Psoas muscle (tissue), 7 donors: ENCODE measurements at regions not wholly inside any gene's neighbourhood (a gene's known extent, or its start where the extent isn't known, plus 50 kb on each side); places are given as distances from the start of the nearest gene placed in this dataset.

Experiments
- ATAC-seq, 4 donors: fragments of 200-7000 bp; cut with Tn5 transposase; one replicate each; pipeline ENCODE4 v1.9.1; 2020; ENCODE audit warnings: moderate library complexity in 3 of 4, mild to moderate bottlenecking in 2 of 4
- DNase-seq, 2 donors: peaks; one replicate each; pipeline ENCODE4 v3.0.0-alpha.2; 2020
- H3K27ac ChIP-seq: fragments of 200-600 bp; one replicate; pipeline ENCODE4 v1.8.0; 2022
- H3K27me3 ChIP-seq, 3 donors: fragments of 200-600 bp in 1 of 3; one replicate each; pipeline versions ENCODE4 v1.6.1 to v1.8.0; 2013 to 2022; ENCODE audit warnings: low read length in 2 of 3, mild to moderate bottlenecking in 2 of 3, moderate library complexity in 1 of 3; ENCODE audit not compliant: insufficient read depth in 3 of 3
- H3K36me3 ChIP-seq, 2 donors: fragments of 200-600 bp in 1 of 2; one replicate each; pipeline versions ENCODE4 v1.6.1 to v1.8.0; 2013 to 2022; ENCODE audit warnings: low read depth in 1 of 2, mild to moderate bottlenecking in 1 of 2, moderate library complexity in 1 of 2; ENCODE audit not compliant: insufficient read depth in 1 of 2
- H3K4me1 ChIP-seq: fragments of 200-600 bp; one replicate; pipeline ENCODE4 v1.8.0; 2022
- H3K4me3 ChIP-seq: fragments of 200-600 bp; one replicate; pipeline ENCODE4 v1.8.0; 2022; ENCODE audit warnings: mild to moderate bottlenecking
- H3K9me3 ChIP-seq: fragments of 200-600 bp; one replicate; pipeline ENCODE4 v1.8.0; 2022
- CTCF ChIP-seq: fragments of 200-600 bp; IDR thresholded peaks from one replicate; pipeline ENCODE4 v1.8.0; 2022; ENCODE audit warnings: antibody characterized with exemption
- WGBS, 3 donors: extraction: QIAGEN DNeasy Blood & Tissue Kit; methylation state at CpG; one replicate each; pipeline versions ENCODE4 v1.1.6 to v1.1.7; 2013; 5-methylcytosine and 5-hydroxymethylcytosine counted together
- intact Hi-C, 2 donors: fragments of 100-400 bp; cut with DNase I; formaldehyde crosslinking; loops; one replicate each; pipeline versions ENCODE4 v1.11.0 to v1.14.2; 2022
- donor health status: healthy with polysubstance abuse.
- donor health status: DM: no; HTN: no; CAD: no; lungs with moderate emphysema.
- donor health status: Bipolar disorder and iron deficiency.
- donor health status: healthy.
- donor health status: DM: yes; HTN: yes; CAD: no.
- donor health status: DM: no; HTN: no; CAD: no.
- donor health status: DM: yes; HTN: yes; CAD: no.

- no peak for DNase-seq
- intact Hi-C loops = no loop called here
- 27 to 45% (median 31%) methylated on average over 3 of the region's 3 CpGs for WGBS, 3 donors
- no peak overlapping the region for H3K4me3 ChIP-seq
- H3K4me1 ChIP-seq = no peaks in the 10 kb centered on the region
- no peaks in the 10 kb centered on the region for H3K9me3 ChIP-seq
- H3K36me3 ChIP-seq = no peaks in the 10 kb centered on the region
- H3K27ac ChIP-seq = no peak overlapping the region
- TF ChIP-seq CTCF = no peak
- no peaks in the 10 kb centered on the region for H3K27me3 ChIP-seq
- ATAC-seq = no peak
Observed at GRCh38 chr16:65185241-65185778, 63.4 kb upstream of the CDH11 start.

GRCh38 chr16:65181071-65181561, 59.3 kb upstream of the CDH11 start:
- no peak for DNase-seq
- ATAC-seq = no peak
- H3K4me3 ChIP-seq = no peak overlapping the region
- intact Hi-C loops = no loop called here
- no peaks in the 10 kb centered on the region for H3K9me3 ChIP-seq
- TF ChIP-seq CTCF = no peak
- no peaks in the 10 kb centered on the region for H3K4me1 ChIP-seq
- 18 to 32% (median 26%) methylated on average over 4 of the region's 4 CpGs for WGBS, 3 donors
- no peak overlapping the region for H3K27ac ChIP-seq
- no peaks in the 10 kb centered on the region for H3K36me3 ChIP-seq
- no peaks in the 10 kb centered on the region for H3K27me3 ChIP-seq

GRCh38 chr16:65178151-65178550, 56.3 kb upstream of the CDH11 start:
- H3K9me3 ChIP-seq = no peaks in the 10 kb centered on the region
- intact Hi-C loops = no loop called here
- H3K4me3 ChIP-seq = no peak overlapping the region
- no peaks in the 10 kb centered on the region for H3K27me3 ChIP-seq
- TF ChIP-seq CTCF = no peak
- no peaks in the 10 kb centered on the region for H3K4me1 ChIP-seq
- DNase-seq = no peak
- no peaks in the 10 kb centered on the region for H3K36me3 ChIP-seq
- ATAC-seq = no peak
- no peak overlapping the region for H3K27ac ChIP-seq
- WGBS, 3 donors = 66 to 71% (median 70%) methylated on average over 4 of the region's 4 CpGs

GRCh38 chr16:65176603-65177002, 54.7 kb upstream of the CDH11 start:
- no peak for DNase-seq
- no peak for TF ChIP-seq CTCF
- Histone ChIP-seq H3K27me3 (no peaks in the 10 kb centered on the region), H3K4me1 (no peaks in the 10 kb centered on the region), H3K36me3 (no peaks in the 10 kb centered on the region), H3K27ac (no peak overlapping the region), H3K4me3 (no peak overlapping the region), H3K9me3 (no peaks in the 10 kb centered on the region)
- ATAC-seq = peak in 1 of 4 donors; percentile 24
- 20 to 34% (median 21%) methylated on average over 6 of the region's 6 CpGs for WGBS, 3 donors
- intact Hi-C loops = no loop called here

- no peak for TF ChIP-seq CTCF
- intact Hi-C loops = no loop called here
- Histone ChIP-seq H3K27ac (no peak overlapping the region), H3K4me1 (no peaks in the 10 kb centered on the region), H3K9me3 (no peaks in the 10 kb centered on the region), H3K36me3 (no peaks in the 10 kb centered on the region), H3K27me3 (no peaks in the 10 kb centered on the region), H3K4me3 (no peak overlapping the region)
- DNase-seq (no peak), ATAC-seq (no peak)
- WGBS, 3 donors = 64 to 76% (median 69%) methylated on average over 2 of the region's 2 CpGs
Observed at GRCh38 chr16:65172356-65172755, 50.5 kb upstream of the CDH11 start.
